HG03439 (cell line): ENCODE measurements at regions not wholly inside any gene's neighbourhood (a gene's known extent, or its start where the extent isn't known, plus 50 kb on each side); places are given as distances from the start of the nearest gene placed in this dataset.
"Not testable (repeated sequence)": the region's sequence is repeated elsewhere in the genome, so short reads cannot be mapped to it uniquely, and the experiment has no call there.

Experiments used
- ATAC-seq: cut with Tn5 transposase; IDR thresholded peaks from one replicate; pipeline ENCODE4 v1.9.1; 2021; ENCODE audit warnings: mild to moderate bottlenecking, moderate library complexity; ENCODE audit not compliant: unreplicated experiment

DNA sequence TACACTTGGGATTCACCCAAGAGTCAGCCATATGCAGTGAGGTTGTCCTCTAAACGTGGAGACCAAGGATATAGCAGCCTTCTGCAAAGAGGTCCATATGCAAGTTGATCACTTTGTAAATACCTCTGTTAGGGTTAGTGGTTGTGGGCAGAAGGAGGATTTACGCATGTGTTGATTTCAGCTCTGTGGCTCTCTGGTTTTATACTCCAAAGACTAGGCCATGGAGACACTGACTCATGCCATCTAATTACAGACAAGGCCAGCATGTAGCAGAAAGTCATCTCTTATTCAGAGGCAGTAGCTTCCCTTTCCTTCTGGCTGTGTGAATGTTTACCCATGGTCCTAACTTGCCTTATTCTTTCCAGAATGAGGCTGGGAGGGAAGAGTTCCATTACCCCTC lies 140.9 kb upstream of the GOLGA6L4 start:
- ATAC-seq: not testable (repeated sequence)

DNA sequence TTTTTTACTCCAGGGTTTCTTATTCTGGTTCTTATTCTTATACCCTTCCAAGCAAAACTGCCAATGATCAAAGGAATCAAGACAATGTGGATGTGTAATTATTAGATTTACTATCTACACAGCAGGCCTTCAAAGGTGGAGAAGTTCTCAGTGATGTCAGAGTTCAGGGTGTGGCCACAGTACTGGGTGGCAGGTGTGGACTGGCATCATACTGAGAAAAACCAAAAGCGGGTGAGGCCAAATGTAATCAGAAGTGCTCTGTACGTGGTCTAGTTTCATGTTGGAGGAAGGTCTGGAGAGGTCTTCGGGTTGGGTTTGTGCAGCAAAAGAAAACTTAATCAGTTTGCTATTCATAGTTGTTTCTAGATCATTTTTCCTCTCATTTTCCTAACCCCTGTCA lies 138.5 kb upstream of the GOLGA6L4 start:
- not testable (repeated sequence) for ATAC-seq

- ATAC-seq: no peak
Measured at GRCh38 chr15:84098604-84099003, 137.0 kb upstream of the GOLGA6L4 start.

DNA sequence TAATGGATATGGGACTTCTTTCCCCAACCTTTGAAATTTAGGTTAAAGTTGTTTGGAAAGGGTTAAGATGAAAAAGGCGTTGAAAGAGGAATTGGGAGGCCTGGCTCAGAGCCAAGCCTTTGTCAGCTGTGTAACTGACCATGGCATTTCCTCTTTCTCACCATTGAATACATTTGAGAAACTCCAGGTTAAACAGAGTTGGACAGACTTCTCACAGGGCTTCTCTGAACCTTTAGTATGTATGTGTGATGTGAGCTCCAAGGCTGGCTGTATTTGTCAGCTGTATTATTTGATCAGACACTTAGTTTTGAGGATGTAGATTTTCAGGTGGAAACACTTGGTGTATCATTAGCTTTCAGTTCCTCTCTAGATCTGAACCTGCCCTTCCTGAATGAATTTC lies 136.4 kb upstream of the GOLGA6L4 start:
- no peak for ATAC-seq

DNA sequence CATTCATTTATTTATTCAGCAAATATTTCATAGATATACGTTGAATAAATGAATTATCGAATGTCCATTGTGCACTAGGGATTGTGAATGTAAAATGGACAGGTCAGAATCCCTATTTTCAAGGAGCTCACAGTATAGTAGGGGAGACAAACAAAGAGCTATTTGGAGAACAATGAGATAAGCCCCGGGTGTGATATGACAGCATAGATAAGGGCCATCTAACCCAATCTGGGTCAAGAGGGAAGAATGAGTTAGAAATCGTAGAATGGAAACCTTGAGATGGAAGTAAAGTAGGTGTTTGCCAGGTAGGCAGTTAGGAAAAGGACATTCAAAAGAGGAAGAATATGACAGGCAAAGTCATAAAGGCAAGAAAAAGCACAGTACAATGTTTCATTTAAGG lies 132.2 kb upstream of the GOLGA6L4 start:
- ATAC-seq: no peak

DNA sequence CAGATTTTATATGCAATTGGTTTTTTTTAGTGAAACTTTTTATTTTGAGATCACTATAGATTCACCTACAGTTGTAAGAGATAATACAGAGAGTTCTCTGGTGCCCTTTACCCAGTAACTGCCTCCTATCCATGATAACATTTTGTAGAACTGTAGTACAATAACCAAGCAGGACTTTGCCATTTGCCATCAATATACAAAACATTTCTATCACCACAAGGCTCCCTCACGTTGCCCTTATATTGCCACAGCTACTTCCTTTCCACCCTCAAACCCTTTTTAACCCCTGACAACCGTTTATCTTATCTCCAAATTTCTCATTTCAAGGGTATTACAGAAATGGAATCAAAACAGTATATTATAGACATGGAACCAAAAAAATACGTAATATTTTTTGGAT lies 130.7 kb upstream of the GOLGA6L4 start:
- ATAC-seq: no peak

DNA sequence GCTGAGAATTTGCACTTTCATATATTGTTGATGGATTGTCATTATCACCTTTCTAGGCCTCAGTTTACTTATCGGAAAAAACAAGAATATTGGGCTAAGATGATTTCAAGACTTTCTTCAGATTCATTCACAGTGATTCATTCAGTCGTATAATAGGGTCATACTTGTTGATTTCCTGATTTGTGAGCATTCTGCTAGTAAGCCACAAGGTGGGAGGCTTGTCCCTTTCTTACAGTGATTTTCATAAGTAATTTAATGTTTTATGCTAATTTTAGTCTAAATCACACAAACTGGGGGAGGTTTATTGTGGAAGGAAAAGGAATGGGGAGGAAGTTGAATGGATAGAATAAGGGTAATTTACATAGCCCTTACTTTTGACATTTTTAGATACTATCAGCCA lies 126.8 kb upstream of the GOLGA6L4 start:
- no peak for ATAC-seq

GRCh38 chr15:84111575-84111974 lies 124.0 kb upstream of the GOLGA6L4 start:
- ATAC-seq: no peak

- no peak for ATAC-seq
Measured at GRCh38 chr15:84112025-84112424, 123.5 kb upstream of the GOLGA6L4 start.

GRCh38 chr15:84113919-84114318 lies 121.7 kb upstream of the GOLGA6L4 start:
- ATAC-seq: no peak

GRCh38 chr15:84114680-84115079 lies 120.9 kb upstream of the GOLGA6L4 start:
- ATAC-seq: not testable (repeated sequence)

DNA sequence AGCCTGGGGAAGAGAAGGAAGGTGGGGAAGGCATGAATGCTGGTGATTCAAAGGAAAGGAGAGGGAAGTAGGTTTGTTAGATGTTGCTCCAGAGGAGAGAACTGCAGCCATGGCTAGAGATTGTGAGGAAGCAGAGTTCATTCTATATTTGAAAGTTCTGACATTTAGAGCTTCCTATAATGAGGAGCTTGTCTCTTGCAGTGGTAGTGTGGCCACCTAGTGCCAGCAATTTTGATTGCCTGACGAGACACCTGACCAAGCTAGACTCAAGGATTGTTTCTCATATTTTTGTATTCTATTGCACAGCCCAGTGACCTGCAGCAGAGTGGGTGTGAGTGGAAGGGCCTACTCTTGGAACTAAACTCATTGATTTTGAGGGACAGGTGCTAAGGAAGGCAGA lies 116.2 kb upstream of the GOLGA6L4 start:
- ATAC-seq: not testable (repeated sequence)

DNA sequence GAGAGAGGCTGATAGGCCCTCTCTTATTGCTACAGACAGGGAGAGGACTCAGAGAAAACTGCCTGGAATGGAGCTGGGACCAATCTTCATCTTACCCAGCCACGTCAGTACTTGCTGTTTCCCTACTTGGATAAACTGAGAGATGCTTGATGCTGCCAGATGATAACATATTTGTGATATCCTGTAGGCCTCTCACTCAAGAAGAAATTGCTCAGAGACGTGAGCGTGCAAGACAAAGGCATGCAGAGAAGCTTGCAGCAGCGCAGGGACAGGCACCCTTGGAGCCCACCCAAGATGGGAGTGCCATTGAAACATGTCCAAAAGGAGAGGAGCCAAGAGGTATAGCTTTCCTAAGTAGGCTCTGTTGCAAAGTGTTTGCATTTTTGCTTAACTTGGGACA lies 114.7 kb upstream of the GOLGA6L4 start:
- ATAC-seq: not testable (repeated sequence)

DNA sequence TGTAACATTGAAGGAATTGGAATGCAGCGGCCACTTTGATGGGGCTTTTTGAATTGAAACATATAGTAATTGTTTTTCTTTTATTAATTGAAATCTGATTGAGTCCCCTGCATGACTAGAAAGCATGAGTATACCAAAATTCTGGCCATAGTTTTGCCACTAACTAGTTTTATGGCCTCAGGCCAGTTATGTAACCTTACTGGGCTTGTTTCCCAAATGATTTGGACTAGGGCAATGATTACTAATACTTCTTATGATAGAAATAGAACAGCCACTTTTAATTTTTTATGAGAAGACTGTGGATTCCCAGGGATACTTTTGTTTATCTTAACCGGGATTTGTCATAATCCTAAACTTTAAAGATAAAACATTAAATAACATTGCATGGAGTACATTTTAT lies 106.9 kb upstream of the GOLGA6L4 start:
- not testable (repeated sequence) for ATAC-seq

- ATAC-seq: not testable (repeated sequence)
Measured at GRCh38 chr15:84130098-84130831, 105.3 kb upstream of the GOLGA6L4 start.

DNA sequence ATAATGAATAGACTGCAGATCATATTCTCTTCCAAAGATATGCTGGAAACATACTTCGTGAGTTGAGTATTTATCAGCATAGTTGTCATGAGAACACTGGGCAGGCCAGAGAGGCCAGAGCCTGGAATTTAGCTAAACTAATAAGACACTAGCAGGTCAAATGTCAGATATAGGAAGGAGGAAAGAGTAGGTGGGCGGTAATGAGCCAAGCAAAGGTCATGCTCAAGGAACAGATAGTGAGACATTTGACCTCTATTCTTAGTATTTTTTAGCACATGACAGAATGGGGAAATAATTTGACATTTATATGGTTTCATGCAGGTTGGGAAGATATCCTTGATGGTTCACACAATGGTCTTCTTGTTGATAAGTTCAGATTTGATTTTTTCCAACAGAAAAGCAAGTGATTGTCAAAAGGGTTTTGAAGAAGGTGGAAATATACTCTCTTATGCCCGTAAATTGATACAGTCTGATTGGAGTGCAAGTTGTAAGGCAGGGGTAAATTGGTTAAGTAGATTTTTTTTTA lies 99.6 kb upstream of the GOLGA6L4 start:
- not testable (repeated sequence) for ATAC-seq

DNA sequence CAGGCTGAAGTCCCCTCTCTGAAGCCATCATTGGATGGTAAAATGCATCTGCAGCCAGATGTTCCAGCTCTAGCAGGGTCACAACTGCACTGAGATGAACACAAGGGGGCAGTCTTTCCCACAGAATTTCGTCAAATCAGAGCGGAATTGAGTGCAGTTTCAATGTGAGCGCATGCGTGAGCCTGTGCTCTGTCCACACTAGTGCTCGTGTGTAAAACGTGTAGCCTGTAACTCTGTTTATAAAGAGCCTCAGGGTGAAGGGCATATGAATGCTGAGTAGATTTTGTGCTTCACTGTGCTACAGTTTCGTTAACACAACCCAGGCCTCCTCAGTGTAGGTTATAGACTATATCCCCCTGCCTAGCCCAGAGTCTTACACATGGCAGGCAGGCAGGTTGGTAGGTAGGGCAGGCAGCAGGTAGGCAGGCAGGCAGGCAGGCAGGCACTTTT lies 92.7 kb upstream of the GOLGA6L4 start:
- ATAC-seq: peak; percentile 97

GRCh38 chr15:84143753-84144314 lies 91.7 kb upstream of the GOLGA6L4 start:
- ATAC-seq: no peak

GRCh38 chr15:84144946-84145345 lies 90.6 kb upstream of the GOLGA6L4 start:
- ATAC-seq: not testable (repeated sequence)

- not testable (repeated sequence) for ATAC-seq
Measured at GRCh38 chr15:84146299-84146698, 89.3 kb upstream of the GOLGA6L4 start.

DNA sequence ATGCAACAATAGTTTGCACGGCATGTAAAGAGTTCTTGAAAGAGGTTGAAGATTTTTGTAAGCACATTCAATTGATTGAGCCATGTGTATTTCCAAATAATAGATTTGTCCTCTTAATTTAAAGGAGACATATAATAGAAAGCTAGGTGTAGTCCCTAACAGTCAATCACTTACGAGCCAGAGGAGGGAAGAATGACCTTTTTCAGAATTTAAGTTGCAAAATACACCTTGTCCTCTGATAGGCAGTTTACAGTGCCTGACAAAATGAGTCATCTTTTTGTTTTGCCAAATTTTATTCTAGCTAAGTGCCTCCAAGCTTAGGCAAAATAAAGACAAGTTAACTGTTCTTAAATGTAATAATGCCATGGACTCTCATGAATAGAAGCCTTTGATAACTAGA lies 88.3 kb upstream of the GOLGA6L4 start:
- not testable (repeated sequence) for ATAC-seq

- ATAC-seq: no peak
Measured at GRCh38 chr15:84151205-84151931, 84.2 kb upstream of the GOLGA6L4 start.
